ENCODE measurements at regions not wholly inside any gene's neighbourhood (a gene's known extent, or its start where the extent isn't known, plus 50 kb on each side); places are given as distances from the start of the nearest gene placed in this dataset.

GRCh38 chr11:69967484-69967883 lies 110.6 kb upstream of the ANO1 start:
- Histone ChIP-seq H3K79me1 (ENCODE audit: insufficient read depth, low read depth, low read length, poor library complexity, severe bottlenecking) (no peaks in the 10 kb centered on the region), H3K27ac (ENCODE audit: insufficient read length, low read depth, low read length) (no peak overlapping the region), H3K9me3 (ENCODE audit: control insufficient read depth, low read depth, low read length) (no peaks in the 10 kb centered on the region), H3K4me1 (ENCODE audit: insufficient read depth, low read length) (no peaks in the 10 kb centered on the region; the same call in none of the 2 replicates), H2BK5ac (ENCODE audit: insufficient read length, low read length) (no peak overlapping the region), H4K8ac (replicated peaks; ENCODE audit: insufficient read length, low read depth, low read length) (no peak overlapping the region), H3K4ac (ENCODE audit: low read depth, low read length) (no peak overlapping the region), H2BK12ac (ENCODE audit: insufficient read length, low read depth, low read length) (no peak overlapping the region), H3K56ac (ENCODE audit: insufficient read length, low read depth, low read length) (no peak overlapping the region), H3K79me2 (ENCODE audit: insufficient read depth, low read length) (no peaks in the 10 kb centered on the region), H3K4me2 (ENCODE audit: insufficient read depth, insufficient read length, low read length) (no peak overlapping the region), H2AFZ (ENCODE audit: low read length) (no peak overlapping the region), H3K27me3 (ENCODE audit: insufficient read depth, low read length) (no peaks in the 10 kb centered on the region), H3K9ac (ENCODE audit: extremely low read depth, insufficient read length, low read length) (no peak overlapping the region), H4K5ac (ENCODE audit: insufficient read length, low read depth, low read length) (no peak overlapping the region), H3K18ac (ENCODE audit: insufficient read length, low read depth, low read length) (no peak overlapping the region), H2BK120ac (ENCODE audit: low read depth, low read length, poor library complexity, severe bottlenecking) (no peak overlapping the region), H2BK20ac (ENCODE audit: low read depth, low read length, poor library complexity, severe bottlenecking) (no peak overlapping the region), H2BK15ac (ENCODE audit: low read depth, low read length) (no peak overlapping the region), H4K20me1 (ENCODE audit: control insufficient read depth, insufficient read depth, insufficient read length) (no peaks in the 10 kb centered on the region), H3K23me2 (ENCODE audit: insufficient read length, low read depth, low read length, poor library complexity, severe bottlenecking) (no peaks in the 10 kb centered on the region), H3K23ac (ENCODE audit: insufficient read length, low read depth, low read length) (no peak overlapping the region), H2AK5ac (ENCODE audit: insufficient read length, low read length) (no peak overlapping the region), H3K14ac (ENCODE audit: insufficient read depth, low read length) (no peak overlapping the region), H4K91ac (ENCODE audit: insufficient read length, low read depth, low read length) (no peak overlapping the region), H3T11ph (ENCODE audit: low read length) (no peak overlapping the region)
- WGBS (ENCODE audit: extremely low coverage, insufficient read length, low lambda C conversion rate): no CpG with 5 or more reads among the region's 6 CpGs
- Mint-ChIP-seq H3K4me1 (peaks cover 37 to 45% of the 10 kb centered on the region in 2 experiments), H3K27ac (no peak overlapping the region), H3K36me3 (ENCODE audit: insufficient read depth in 1 of 3, low read depth in 3 of 3) (no peaks in the 10 kb centered on the region), H3K9me3 (no peaks in the 10 kb centered on the region), H3K27me3 (ENCODE audit: low read depth) (peaks cover 13% of the 10 kb centered on the region), H3K4me3 (no peak overlapping the region)
- TF ChIP-seq CTCF (conservative IDR thresholded peaks at IDR 0.05): no peak
- no peak for DNase-seq
